ENCODE measurements at regions not wholly inside any gene's neighbourhood (a gene's known extent, or its start where the extent isn't known, plus 50 kb on each side); places are given as distances from the start of the nearest gene placed in this dataset.
A peak's percentile ranks its signal among the peaks of the same experiment; 100 is the strongest.

DNA sequence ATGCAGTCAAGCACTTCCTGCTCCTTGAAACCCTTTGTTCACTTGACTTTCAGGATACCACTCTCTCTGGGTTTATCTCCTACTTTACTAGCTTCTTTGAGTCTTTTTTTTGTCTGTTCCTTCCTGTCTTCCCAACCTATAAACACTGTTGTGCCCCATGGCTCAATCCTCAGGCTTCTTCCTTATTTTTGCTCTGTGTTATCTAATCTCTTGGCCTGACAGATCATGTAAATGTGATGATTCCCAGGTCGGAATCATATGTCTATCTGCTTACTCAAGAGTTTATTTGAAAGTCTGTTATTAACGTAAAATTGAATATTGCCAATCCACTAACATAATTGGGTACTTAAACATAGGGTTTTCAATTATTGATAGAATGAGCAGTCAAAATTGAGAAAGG is 171.7 kb upstream of the ST6GALNAC5 start:
- no peaks in the 10 kb centered on the region for H3K9me1 ChIP-seq (replicated peaks; ENCODE audit: control insufficient read depth, extremely low read depth, insufficient read depth, low read length)
- CTCF ChIA-PET: interaction anchor here (0.9 to 1.0 kb wide), 2 partner anchors 10 to 28 kb away, joined by 3 to 4 read pairs; no protein-coding TSS in a partner anchor
- FAIRE-seq (peak; percentile 38), DNase-seq (ENCODE audit: low read depth, low spot score) (no peak)
- no peak overlapping the region for H3K27ac ChIP-seq (ENCODE audit: insufficient read depth, low read depth, low read length)
- dilution Hi-C loops (cut with MboI; ENCODE audit: extremely low pct_ligation_motif_present, low sequenced_read_pairs): no loop called here
- H3K4me1 ChIP-seq (ENCODE audit: control insufficient read depth, extremely low read depth, insufficient read depth, low read length): no peaks in the 10 kb centered on the region
- no peaks in the 10 kb centered on the region for H3K79me2 ChIP-seq (ENCODE audit: control insufficient read depth, insufficient read depth, low read length)
- no peaks in the 10 kb centered on the region for H3K9me3 ChIP-seq (replicated peaks; ENCODE audit: control insufficient read depth, insufficient read depth, low read length)
- no peak overlapping the region for H3K4me2 ChIP-seq (ENCODE audit: insufficient read depth, low read length)
- no peak overlapping the region for H3K9ac ChIP-seq (replicated peaks; ENCODE audit: extremely low read depth, insufficient read depth, low read length)
- POLR2A ChIA-PET: no interaction called here
- no peaks in the 10 kb centered on the region for H3K36me3 ChIP-seq (ENCODE audit: control insufficient read depth in 2 of 2, extremely low read depth in 1 of 2, insufficient read depth in 2 of 2, low read length in 2 of 2)
- no peak overlapping the region for H2AFZ ChIP-seq (ENCODE audit: low read depth, low read length)
- intact Hi-C loops (cut with micrococcal nuclease): no loop called here
- no TSS peak for BruUV-seq (replicated peaks)
- H3K27me3 ChIP-seq (ENCODE audit: control insufficient read depth in 2 of 2, insufficient read depth in 2 of 2, low read length in 2 of 2): no peaks in the 10 kb centered on the region
- TF ChIP-seq, protein P1, sequence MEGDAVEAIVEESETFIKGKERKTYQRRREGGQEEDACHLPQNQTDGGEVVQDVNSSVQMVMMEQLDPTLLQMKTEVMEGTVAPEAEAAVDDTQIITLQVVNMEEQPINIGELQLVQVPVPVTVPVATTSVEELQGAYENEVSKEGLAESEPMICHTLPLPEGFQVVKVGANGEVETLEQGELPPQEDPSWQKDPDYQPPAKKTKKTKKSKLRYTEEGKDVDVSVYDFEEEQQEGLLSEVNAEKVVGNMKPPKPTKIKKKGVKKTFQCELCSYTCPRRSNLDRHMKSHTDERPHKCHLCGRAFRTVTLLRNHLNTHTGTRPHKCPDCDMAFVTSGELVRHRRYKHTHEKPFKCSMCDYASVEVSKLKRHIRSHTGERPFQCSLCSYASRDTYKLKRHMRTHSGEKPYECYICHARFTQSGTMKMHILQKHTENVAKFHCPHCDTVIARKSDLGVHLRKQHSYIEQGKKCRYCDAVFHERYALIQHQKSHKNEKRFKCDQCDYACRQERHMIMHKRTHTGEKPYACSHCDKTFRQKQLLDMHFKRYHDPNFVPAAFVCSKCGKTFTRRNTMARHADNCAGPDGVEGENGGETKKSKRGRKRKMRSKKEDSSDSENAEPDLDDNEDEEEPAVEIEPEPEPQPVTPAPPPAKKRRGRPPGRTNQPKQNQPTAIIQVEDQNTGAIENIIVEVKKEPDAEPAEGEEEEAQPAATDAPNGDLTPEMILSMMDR (IDR thresholded peaks at IDR 0.05; ENCODE audit: extremely low read depth in 1 of 2, insufficient read depth in 1 of 2, low read depth in 1 of 2, low read length in 2 of 2): no peak
- TF ChIP-seq POLR2AphosphoS5 (IDR thresholded peaks at IDR 0.05; ENCODE audit: insufficient read depth, low read depth, low read length): no peak
- TF ChIP-seq JUN (IDR thresholded peaks at IDR 0.05; ENCODE audit: borderline replicate concordance, insufficient read depth, insufficient read length, low read depth): no peak
- no peak for TF ChIP-seq POLR2A (IDR thresholded peaks at IDR 0.05; ENCODE audit: low read depth, low read length)
- TF ChIP-seq, protein P2, sequence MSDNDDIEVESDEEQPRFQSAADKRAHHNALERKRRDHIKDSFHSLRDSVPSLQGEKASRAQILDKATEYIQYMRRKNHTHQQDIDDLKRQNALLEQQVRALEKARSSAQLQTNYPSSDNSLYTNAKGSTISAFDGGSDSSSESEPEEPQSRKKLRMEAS (IDR thresholded peaks at IDR 0.05; ENCODE audit: insufficient read depth, insufficient read length): no peak
- no peak for TF ChIP-seq MYC (IDR thresholded peaks at IDR 0.05; ENCODE audit: low read depth, low read length)
- TF ChIP-seq GATA2 (IDR thresholded peaks at IDR 0.05; ENCODE audit: insufficient read depth, insufficient read length, low read depth, low read length): no peak
- no peak for TF ChIP-seq EZH2 (IDR thresholded peaks at IDR 0.05; ENCODE audit: borderline replicate concordance, low read depth, low read length, severe bottlenecking)
- no peak for TF ChIP-seq FOS (IDR thresholded peaks at IDR 0.05; ENCODE audit: borderline replicate concordance, insufficient read depth, low read length)
- H3K4me3 ChIP-seq (replicated peaks in 1 of 3; ENCODE audit: insufficient read depth in 1 of 3, low read depth in 1 of 3, low read length in 3 of 3): no peak overlapping the region
- H4K20me1 ChIP-seq (replicated peaks; ENCODE audit: control insufficient read depth, extremely low read depth, insufficient read depth, low read length): no peaks in the 10 kb centered on the region
